SK-N-SH treated with all-trans-retinoic acid at 6 μM for 48 hours (cell line): ENCODE measurements at regions not wholly inside any gene's neighbourhood (a gene's known extent, or its start where the extent isn't known, plus 50 kb on each side); places are given as distances from the start of the nearest gene placed in this dataset.

Experiments
- ATAC-seq: fragments of 200-7000 bp; cut with Tn5 transposase; 3 replicates; pipeline ENCODE4 v1.9.1; 2020; ENCODE audit warnings: mild to moderate bottlenecking, moderate library complexity
- ARNTL ChIP-seq: fragments of 450-650 bp; formaldehyde crosslinking; IDR thresholded peaks from 2 replicates; pipeline ENCODE4 v1.5.0; 2020; ENCODE audit warnings: low read depth, mild to moderate bottlenecking, moderate library complexity, borderline replicate concordance
- CSDC2 ChIP-seq: fragments of 250-450 bp; sonication (Bioruptor Pico); IDR thresholded peaks from 2 replicates; pipeline ENCODE4 v1.5.0; 2020; ENCODE audit warnings: mild to moderate bottlenecking, moderate library complexity
- ESRRG ChIP-seq: fragments of 250-450 bp; sonication (Bioruptor Pico); IDR thresholded peaks from 2 replicates; pipeline ENCODE4 v1.6.1; 2021; ENCODE audit warnings: mild to moderate bottlenecking
- GLIS3 ChIP-seq: fragments of 250-450 bp; sonication (Bioruptor Pico); IDR thresholded peaks from 2 replicates; pipeline ENCODE4 v1.5.0; 2020; ENCODE audit warnings: mild to moderate bottlenecking, moderate library complexity
- ISL1 ChIP-seq: fragments of 250-450 bp; sonication (Bioruptor Pico); IDR thresholded peaks from 2 replicates; pipeline ENCODE4 v2.1.2; 2022; ENCODE audit warnings: mild to moderate bottlenecking, moderate library complexity
- OSR1 ChIP-seq: fragments of 250-450 bp; sonication (Bioruptor Pico); IDR thresholded peaks from 2 replicates; pipeline ENCODE4 v1.8.0; 2022; ENCODE audit warnings: moderate library complexity, mild to moderate bottlenecking, inconsistent platforms
- PATZ1 ChIP-seq: fragments of 250-450 bp; sonication (Bioruptor Pico); IDR thresholded peaks from 2 replicates; pipeline ENCODE4 v1.8.0; 2020; ENCODE audit warnings: mild to moderate bottlenecking, moderate library complexity, borderline replicate concordance
- RARB ChIP-seq: fragments of 250-450 bp; sonication (Bioruptor Pico); IDR thresholded peaks from 2 replicates; pipeline ENCODE4 v1.8.0; 2021; ENCODE audit warnings: mild to moderate bottlenecking, moderate library complexity
- SNAI2 ChIP-seq: fragments of 250-450 bp; sonication (Bioruptor Pico); IDR thresholded peaks from 2 replicates; pipeline ENCODE4 v1.5.0; 2020; ENCODE audit warnings: mild to moderate bottlenecking, moderate library complexity
- TCF4 ChIP-seq: fragments of 250-450 bp; sonication (Bioruptor Pico); IDR thresholded peaks from 2 replicates; pipeline ENCODE4 v1.8.0; 2021; ENCODE audit warnings: mild to moderate bottlenecking, moderate library complexity, borderline replicate concordance
- TOX ChIP-seq: fragments of 250-450 bp; sonication (Bioruptor Pico); IDR thresholded peaks from 2 replicates; pipeline ENCODE4 v1.8.0; 2021; ENCODE audit warnings: mild to moderate bottlenecking, moderate library complexity, borderline replicate concordance
- TSHZ2 ChIP-seq: fragments of 250-450 bp; sonication (Bioruptor Pico); IDR thresholded peaks from 2 replicates; pipeline ENCODE4 v1.5.0; 2020; ENCODE audit warnings: mild to moderate bottlenecking, moderate library complexity
- ZC3H10 ChIP-seq: fragments of 250-450 bp; sonication (Bioruptor Pico); IDR thresholded peaks from 2 replicates; pipeline ENCODE4 v1.5.1; 2021; ENCODE audit warnings: mild to moderate bottlenecking, moderate library complexity
- ZFP3 ChIP-seq: fragments of 250-450 bp; sonication (Bioruptor Pico); IDR thresholded peaks from 2 replicates; pipeline ENCODE4 v1.5.0; 2020; ENCODE audit warnings: mild to moderate bottlenecking, moderate library complexity
- ZFP30 ChIP-seq: fragments of 450-650 bp; formaldehyde crosslinking; IDR thresholded peaks from 2 replicates; pipeline ENCODE4 v1.5.0; 2022; ENCODE audit warnings: mild to moderate bottlenecking, moderate library complexity
- ZNF565 ChIP-seq: fragments of 450-650 bp; formaldehyde crosslinking; conservative IDR thresholded peaks from 2 replicates; pipeline ENCODE4 v1.5.0; 2020; ENCODE audit warnings: low read depth, mild to moderate bottlenecking, moderate library complexity
- ZNF70 ChIP-seq: fragments of 450-650 bp; formaldehyde crosslinking; IDR thresholded peaks from 2 replicates; pipeline ENCODE4 v1.5.0; 2020; ENCODE audit warnings: mild to moderate bottlenecking, moderate library complexity
- TF ChIP-seq, protein P1 (sequence below): fragments of 250-450 bp; sonication (Bioruptor Pico); IDR thresholded peaks from 2 replicates; pipeline ENCODE4 v1.8.0; 2021; ENCODE audit warnings: low read depth, mild to moderate bottlenecking, moderate library complexity, borderline replicate concordance
- TF ChIP-seq, protein P2 (sequence below): fragments of 250-450 bp; sonication (Bioruptor Pico); IDR thresholded peaks from 2 replicates; pipeline ENCODE4 v1.5.1; 2020; ENCODE audit warnings: low read depth, mild to moderate bottlenecking, moderate library complexity
- TF ChIP-seq, protein P3 (sequence below): fragments of 250-450 bp; sonication (Bioruptor Pico); IDR thresholded peaks from 2 replicates; pipeline ENCODE4 v1.5.1; 2021; ENCODE audit warnings: mild to moderate bottlenecking, moderate library complexity

DNA sequence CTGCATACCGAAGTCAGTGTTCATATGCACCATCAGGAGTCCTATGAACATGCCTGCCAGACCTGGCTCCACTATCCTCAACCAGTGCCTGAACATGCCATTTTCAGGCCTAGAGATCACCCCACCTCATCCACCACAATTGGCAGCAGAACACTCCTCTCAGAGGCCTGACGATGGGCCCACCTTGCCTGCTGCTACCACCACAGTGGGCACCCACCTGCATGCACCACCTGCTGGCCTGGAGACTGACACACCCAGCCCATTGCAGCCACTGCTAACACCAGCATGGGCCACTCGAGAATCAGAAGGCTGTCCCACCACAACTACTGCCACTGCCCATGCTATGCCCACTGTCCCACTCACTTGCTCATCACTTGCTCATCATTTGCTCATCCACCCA lies 130.7 kb upstream of the FAM13C start (continued):
- TF ChIP-seq PATZ1, result no peak
- TF ChIP-seq ZNF565 (CRISPR knock-in tag), result no peak
- TF ChIP-seq, protein P1, sequence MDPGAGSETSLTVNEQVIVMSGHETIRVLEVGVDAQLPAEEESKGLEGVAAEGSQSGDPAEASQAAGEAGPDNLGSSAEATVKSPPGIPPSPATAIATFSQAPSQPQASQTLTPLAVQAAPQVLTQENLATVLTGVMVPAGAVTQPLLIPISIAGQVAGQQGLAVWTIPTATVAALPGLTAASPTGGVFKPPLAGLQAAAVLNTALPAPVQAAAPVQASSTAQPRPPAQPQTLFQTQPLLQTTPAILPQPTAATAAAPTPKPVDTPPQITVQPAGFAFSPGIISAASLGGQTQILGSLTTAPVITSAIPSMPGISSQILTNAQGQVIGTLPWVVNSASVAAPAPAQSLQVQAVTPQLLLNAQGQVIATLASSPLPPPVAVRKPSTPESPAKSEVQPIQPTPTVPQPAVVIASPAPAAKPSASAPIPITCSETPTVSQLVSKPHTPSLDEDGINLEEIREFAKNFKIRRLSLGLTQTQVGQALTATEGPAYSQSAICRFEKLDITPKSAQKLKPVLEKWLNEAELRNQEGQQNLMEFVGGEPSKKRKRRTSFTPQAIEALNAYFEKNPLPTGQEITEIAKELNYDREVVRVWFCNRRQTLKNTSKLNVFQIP (CRISPR knock-in tag), result no peak

DNA sequence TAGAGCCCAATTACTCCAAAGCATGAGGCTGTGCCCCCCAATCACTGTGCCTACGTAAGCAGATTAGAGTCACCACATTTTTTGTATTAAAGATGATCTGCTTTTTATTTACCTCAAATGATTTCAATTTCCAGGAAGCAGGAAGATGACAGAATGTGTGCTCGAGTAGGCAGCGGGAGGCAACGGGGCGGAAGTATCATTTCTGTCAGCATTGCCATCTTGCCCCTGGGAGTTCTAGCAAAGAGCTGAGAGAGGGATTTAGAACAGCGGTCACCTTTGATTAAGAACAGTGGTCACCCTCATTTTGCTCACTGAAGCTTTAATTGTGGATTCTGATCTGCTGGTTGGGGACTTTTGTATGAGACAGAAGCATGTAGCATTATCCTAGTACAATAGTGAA lies 117.1 kb upstream of the FAM13C start:
- TF ChIP-seq, protein P2, sequence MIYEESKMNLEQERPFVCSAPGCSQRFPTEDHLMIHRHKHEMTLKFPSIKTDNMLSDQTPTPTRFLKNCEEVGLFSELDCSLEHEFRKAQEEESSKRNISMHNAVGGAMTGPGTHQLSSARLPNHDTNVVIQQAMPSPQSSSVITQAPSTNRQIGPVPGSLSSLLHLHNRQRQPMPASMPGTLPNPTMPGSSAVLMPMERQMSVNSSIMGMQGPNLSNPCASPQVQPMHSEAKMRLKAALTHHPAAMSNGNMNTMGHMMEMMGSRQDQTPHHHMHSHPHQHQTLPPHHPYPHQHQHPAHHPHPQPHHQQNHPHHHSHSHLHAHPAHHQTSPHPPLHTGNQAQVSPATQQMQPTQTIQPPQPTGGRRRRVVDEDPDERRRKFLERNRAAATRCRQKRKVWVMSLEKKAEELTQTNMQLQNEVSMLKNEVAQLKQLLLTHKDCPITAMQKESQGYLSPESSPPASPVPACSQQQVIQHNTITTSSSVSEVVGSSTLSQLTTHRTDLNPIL (CRISPR knock-in tag), result no peak
- no peak for TF ChIP-seq ISL1 (CRISPR knock-in tag)
- no peak for TF ChIP-seq RARB (CRISPR knock-in tag)
- no peak for TF ChIP-seq ZFP30
- no peak for TF ChIP-seq ARNTL (CRISPR knock-in tag)
- no peak for TF ChIP-seq ZFP3 (CRISPR knock-in tag)
- no peak for TF ChIP-seq GLIS3 (CRISPR knock-in tag)
- TF ChIP-seq TOX (CRISPR knock-in tag), result no peak
- TF ChIP-seq ZNF565 (CRISPR knock-in tag), result no peak
- TF ChIP-seq, all 23 proteins: peak for 0
- ATAC-seq, result no peak

GRCh38 chr10:59470570-59470969 lies 108.2 kb upstream of the FAM13C start:
- ATAC-seq, result no peak
- no peak for TF ChIP-seq TCF4 (CRISPR knock-in tag)
- TF ChIP-seq, protein P3, sequence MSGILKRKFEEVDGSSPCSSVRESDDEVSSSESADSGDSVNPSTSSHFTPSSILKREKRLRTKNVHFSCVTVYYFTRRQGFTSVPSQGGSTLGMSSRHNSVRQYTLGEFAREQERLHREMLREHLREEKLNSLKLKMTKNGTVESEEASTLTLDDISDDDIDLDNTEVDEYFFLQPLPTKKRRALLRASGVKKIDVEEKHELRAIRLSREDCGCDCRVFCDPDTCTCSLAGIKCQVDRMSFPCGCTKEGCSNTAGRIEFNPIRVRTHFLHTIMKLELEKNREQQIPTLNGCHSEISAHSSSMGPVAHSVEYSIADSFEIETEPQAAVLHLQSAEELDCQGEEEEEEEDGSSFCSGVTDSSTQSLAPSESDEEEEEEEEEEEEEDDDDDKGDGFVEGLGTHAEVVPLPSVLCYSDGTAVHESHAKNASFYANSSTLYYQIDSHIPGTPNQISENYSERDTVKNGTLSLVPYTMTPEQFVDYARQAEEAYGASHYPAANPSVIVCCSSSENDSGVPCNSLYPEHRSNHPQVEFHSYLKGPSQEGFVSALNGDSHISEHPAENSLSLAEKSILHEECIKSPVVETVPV (CRISPR knock-in tag), result no peak
- TF ChIP-seq ESRRG (CRISPR knock-in tag), result no peak

GRCh38 chr10:59465088-59465487 lies 102.7 kb upstream of the FAM13C start:
- ATAC-seq, result no peak
- TF ChIP-seq SNAI2 (CRISPR knock-in tag) (no peak), ESRRG (CRISPR knock-in tag) (no peak), ZFP30 (no peak), GLIS3 (CRISPR knock-in tag) (no peak), TOX (CRISPR knock-in tag) (no peak), ZC3H10 (CRISPR knock-in tag) (no peak), PATZ1 (no peak), TSHZ2 (no peak), OSR1 (CRISPR knock-in tag) (no peak), ZNF70 (CRISPR knock-in tag) (no peak), ZFP3 (CRISPR knock-in tag) (no peak), ARNTL (CRISPR knock-in tag) (no peak), CSDC2 (CRISPR knock-in tag) (no peak), TCF4 (CRISPR knock-in tag) (no peak), ISL1 (CRISPR knock-in tag) (no peak)
- TF ChIP-seq, protein P2 (CRISPR knock-in tag), result no peak
- TF ChIP-seq, protein P3 (CRISPR knock-in tag), result no peak
